ENCODE measurements at regions not wholly inside any gene's neighbourhood (a gene's known extent, or its start where the extent isn't known, plus 50 kb on each side); places are given as distances from the start of the nearest gene placed in this dataset.

DNA sequence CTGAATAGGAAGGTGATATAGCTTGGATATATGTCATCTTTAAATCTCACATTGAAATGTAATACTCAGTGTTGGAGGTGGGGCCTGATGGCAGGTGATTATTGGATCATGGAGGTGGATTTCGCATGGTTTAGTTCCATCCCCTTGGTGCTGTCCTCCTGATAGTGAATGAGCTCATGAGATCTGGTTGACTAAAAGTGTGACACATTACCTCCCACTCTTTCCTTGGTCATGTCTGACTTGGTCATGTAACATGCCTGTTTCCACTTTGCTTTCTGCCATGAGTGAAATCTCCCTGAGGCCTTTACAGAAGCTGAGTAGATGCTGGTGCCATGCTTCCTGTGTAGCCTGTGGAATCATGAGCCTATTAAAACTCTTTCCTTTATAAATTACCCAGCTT, 664.5 kb upstream of the NR5A2 start:
- no peak overlapping the region for H3K27ac ChIP-seq (ENCODE audit: low read depth, low read length)
- H3K36me3 ChIP-seq (ENCODE audit: control insufficient read depth, insufficient read depth, low read length), result no peaks in the 10 kb centered on the region
- H3K4me1 ChIP-seq (ENCODE audit: control insufficient read depth, insufficient read depth, low read length), result no peaks in the 10 kb centered on the region
- TF ChIP-seq, protein P1, sequence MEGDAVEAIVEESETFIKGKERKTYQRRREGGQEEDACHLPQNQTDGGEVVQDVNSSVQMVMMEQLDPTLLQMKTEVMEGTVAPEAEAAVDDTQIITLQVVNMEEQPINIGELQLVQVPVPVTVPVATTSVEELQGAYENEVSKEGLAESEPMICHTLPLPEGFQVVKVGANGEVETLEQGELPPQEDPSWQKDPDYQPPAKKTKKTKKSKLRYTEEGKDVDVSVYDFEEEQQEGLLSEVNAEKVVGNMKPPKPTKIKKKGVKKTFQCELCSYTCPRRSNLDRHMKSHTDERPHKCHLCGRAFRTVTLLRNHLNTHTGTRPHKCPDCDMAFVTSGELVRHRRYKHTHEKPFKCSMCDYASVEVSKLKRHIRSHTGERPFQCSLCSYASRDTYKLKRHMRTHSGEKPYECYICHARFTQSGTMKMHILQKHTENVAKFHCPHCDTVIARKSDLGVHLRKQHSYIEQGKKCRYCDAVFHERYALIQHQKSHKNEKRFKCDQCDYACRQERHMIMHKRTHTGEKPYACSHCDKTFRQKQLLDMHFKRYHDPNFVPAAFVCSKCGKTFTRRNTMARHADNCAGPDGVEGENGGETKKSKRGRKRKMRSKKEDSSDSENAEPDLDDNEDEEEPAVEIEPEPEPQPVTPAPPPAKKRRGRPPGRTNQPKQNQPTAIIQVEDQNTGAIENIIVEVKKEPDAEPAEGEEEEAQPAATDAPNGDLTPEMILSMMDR (conservative IDR thresholded peaks at IDR 0.05), result no peak
- H3K4me1 Mint-ChIP-seq, result no peaks in the 10 kb centered on the region
- no peaks in the 10 kb centered on the region for H3K27me3 Mint-ChIP-seq (ENCODE audit: insufficient read depth)
- H3K27ac Mint-ChIP-seq, result no peak overlapping the region
- H3K9me3 ChIP-seq (ENCODE audit: control insufficient read depth, low read length), result no peaks in the 10 kb centered on the region
- H3K9ac ChIP-seq (ENCODE audit: extremely low read depth, low read length, poor library complexity, severe bottlenecking), result no peak overlapping the region
- 83% methylated on average over 1 of the region's 1 CpG; no CpG with 5 or more reads in 1 of the 2 experiments for WGBS, 2 experiments (ENCODE audit: insufficient coverage in 1 of 2, insufficient read length in 1 of 2)
- no peaks in the 10 kb centered on the region for H3K27me3 ChIP-seq (ENCODE audit: control insufficient read depth, insufficient read depth, low read length, poor library complexity, severe bottlenecking)
- H3K9me3 Mint-ChIP-seq, result no peaks in the 10 kb centered on the region
- no peak overlapping the region for H3K4me3 Mint-ChIP-seq
- H3K4me3 ChIP-seq (ENCODE audit: low read length), result no peak overlapping the region
- H3K36me3 Mint-ChIP-seq (ENCODE audit: low read depth), result no peaks in the 10 kb centered on the region
- DNase-seq, result no peak

DNA sequence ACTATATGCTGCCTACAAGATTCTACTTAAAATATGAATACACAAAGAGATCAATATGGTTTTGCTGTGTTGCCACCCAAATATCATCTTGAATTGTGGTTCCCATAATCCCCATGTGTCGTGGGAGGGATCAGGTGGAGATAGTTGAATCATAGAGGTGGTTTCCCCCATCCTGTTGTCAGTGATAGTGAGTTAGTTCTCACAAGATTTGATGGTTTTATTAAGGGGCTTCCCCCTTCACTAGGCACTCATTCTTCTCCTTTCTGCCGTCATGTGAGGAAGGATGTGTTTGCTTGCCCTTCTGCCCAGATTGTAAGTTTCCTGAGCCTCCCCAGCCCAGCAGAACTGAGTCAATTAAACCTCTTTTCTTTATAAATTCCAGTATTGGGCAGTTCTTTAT, 654.4 kb upstream of the NR5A2 start:
- no peak overlapping the region for H3K4me3 ChIP-seq (ENCODE audit: low read length)
- no peaks in the 10 kb centered on the region for H3K27me3 ChIP-seq (ENCODE audit: control insufficient read depth, insufficient read depth, low read length, poor library complexity, severe bottlenecking)
- no peak overlapping the region for H3K27ac Mint-ChIP-seq
- TF ChIP-seq, protein P1 (conservative IDR thresholded peaks at IDR 0.05), result no peak
- no peaks in the 10 kb centered on the region for H3K36me3 Mint-ChIP-seq (ENCODE audit: low read depth)
- no peak for DNase-seq
- H3K9me3 Mint-ChIP-seq, result no peaks in the 10 kb centered on the region
- H3K9ac ChIP-seq (ENCODE audit: extremely low read depth, low read length, poor library complexity, severe bottlenecking), result no peak overlapping the region
- H3K4me1 ChIP-seq (ENCODE audit: control insufficient read depth, insufficient read depth, low read length), result no peaks in the 10 kb centered on the region
- H3K4me3 Mint-ChIP-seq, result no peak overlapping the region
- H3K4me1 Mint-ChIP-seq, result no peaks in the 10 kb centered on the region
- H3K9me3 ChIP-seq (ENCODE audit: control insufficient read depth, low read length), result no peaks in the 10 kb centered on the region
- no peaks in the 10 kb centered on the region for H3K36me3 ChIP-seq (ENCODE audit: control insufficient read depth, insufficient read depth, low read length)
- WGBS, 2 experiments (ENCODE audit: insufficient coverage in 1 of 2, insufficient read length in 1 of 2), result 60% methylated on average over 2 of the region's 2 CpGs; no CpG with 5 or more reads in 1 of the 2 experiments
- H3K27me3 Mint-ChIP-seq (ENCODE audit: insufficient read depth), result no peaks in the 10 kb centered on the region
- no peak overlapping the region for H3K27ac ChIP-seq (ENCODE audit: low read depth, low read length)

DNA sequence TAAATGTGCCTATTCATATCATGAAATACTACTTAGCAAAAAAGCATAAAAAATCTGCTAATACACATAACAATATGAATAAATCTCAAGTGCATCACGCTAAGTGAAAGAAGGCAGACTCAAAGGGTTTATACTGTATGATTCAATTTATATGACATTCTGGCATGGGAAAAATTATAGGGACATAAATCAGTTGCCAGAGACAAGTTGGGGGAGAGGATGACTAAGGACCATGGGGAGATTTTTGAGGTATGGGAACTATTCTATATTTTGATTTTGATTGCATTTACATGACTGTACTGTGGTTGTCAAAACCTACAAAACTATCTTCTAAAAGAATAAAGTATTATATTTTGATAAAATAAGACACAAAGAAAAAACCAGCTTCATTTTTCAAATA, 650.3 kb upstream of the NR5A2 start:
- H3K9ac ChIP-seq (ENCODE audit: extremely low read depth, low read length, poor library complexity, severe bottlenecking), result no peak overlapping the region
- no peaks in the 10 kb centered on the region for H3K27me3 Mint-ChIP-seq (ENCODE audit: insufficient read depth)
- H3K27ac Mint-ChIP-seq, result no peak overlapping the region
- H3K27me3 ChIP-seq (ENCODE audit: control insufficient read depth, insufficient read depth, low read length, poor library complexity, severe bottlenecking), result no peaks in the 10 kb centered on the region
- H3K4me3 ChIP-seq (ENCODE audit: low read length), result no peak overlapping the region
- 79 to 91% methylated on average over 1 of the region's 1 CpG for WGBS, 2 experiments (ENCODE audit: insufficient coverage in 1 of 2, insufficient read length in 1 of 2)
- H3K9me3 Mint-ChIP-seq, result no peaks in the 10 kb centered on the region
- H3K36me3 ChIP-seq (ENCODE audit: control insufficient read depth, insufficient read depth, low read length), result no peaks in the 10 kb centered on the region
- TF ChIP-seq, protein P1 (conservative IDR thresholded peaks at IDR 0.05), result no peak
- H3K36me3 Mint-ChIP-seq (ENCODE audit: low read depth), result no peaks in the 10 kb centered on the region
- no peak for DNase-seq
- H3K9me3 ChIP-seq (ENCODE audit: control insufficient read depth, low read length), result no peaks in the 10 kb centered on the region
- no peaks in the 10 kb centered on the region for H3K4me1 Mint-ChIP-seq
- no peaks in the 10 kb centered on the region for H3K4me1 ChIP-seq (ENCODE audit: control insufficient read depth, insufficient read depth, low read length)
- no peak overlapping the region for H3K27ac ChIP-seq (ENCODE audit: low read depth, low read length)
- H3K4me3 Mint-ChIP-seq, result no peak overlapping the region

Measured in endodermal cell (in vitro differentiated cells).